Uterus (tissue), 2 donors: ENCODE measurements at regions not wholly inside any gene's neighbourhood (a gene's known extent, or its start where the extent isn't known, plus 50 kb on each side); places are given as distances from the start of the nearest gene placed in this dataset.

Experiments used
- CTCF ChIP-seq, 4 experiments: fragments of 200-600 bp in 2 of 4; fragments of 450-650 bp in 2 of 4; sonication (generic) in 2 of 4; IDR thresholded peaks; one replicate each; pipeline ENCODE4 v1.5.1; 2016 to 2019; ENCODE audit warnings: antibody characterized with exemption in 4 of 4, mild to moderate bottlenecking in 2 of 4, moderate library complexity in 1 of 4
- POLR2A ChIP-seq, 2 donors: fragments of 450-650 bp; IDR thresholded peaks; one replicate each; pipeline ENCODE4 v1.6.1; 2016; ENCODE audit warnings: antibody characterized with exemption in 2 of 2, mild to moderate bottlenecking in 1 of 2, moderate library complexity in 1 of 2

DNA sequence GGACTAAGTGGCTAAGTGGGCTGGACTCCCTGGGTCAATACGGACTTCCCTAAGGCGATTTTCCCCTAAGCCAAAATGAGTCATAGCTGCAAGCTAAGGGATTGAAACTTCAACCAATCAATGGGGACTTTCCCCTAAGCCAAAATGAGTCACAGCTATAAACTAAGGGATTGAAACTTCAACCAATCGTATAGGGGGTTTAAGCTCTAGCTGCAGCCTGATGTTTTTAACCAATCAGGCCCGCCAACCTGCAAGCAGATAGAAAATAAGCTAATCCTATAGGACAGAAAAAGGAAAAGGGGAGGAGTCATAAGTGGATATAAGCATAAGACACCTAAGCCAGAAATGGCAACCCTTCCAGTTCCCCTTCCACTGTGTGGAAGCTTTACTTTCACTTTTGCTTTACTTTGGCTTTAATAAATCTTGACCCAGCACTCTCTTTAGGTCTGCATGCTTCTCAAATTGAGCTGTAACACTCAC, 655.0 kb upstream of the HS3ST5 start:
- TF ChIP-seq POLR2A (IDR thresholded peaks at IDR 0.05) (no peak), CTCF (IDR thresholded peaks at IDR 0.05) (no peak)
